Activated T-cell treated with anti-CD3 and anti-CD28 coated beads, Interleukin-2, amount 50 U/mL, for 48 hours (primary cell): ENCODE measurements at regions not wholly inside any gene's neighbourhood (a gene's known extent, or its start where the extent isn't known, plus 50 kb on each side); places are given as distances from the start of the nearest gene placed in this dataset.

Source experiments
- DNase-seq, 2 experiments: peaks; one replicate each; pipeline ENCODE4 v3.0.0-alpha.2; 2020

DNA sequence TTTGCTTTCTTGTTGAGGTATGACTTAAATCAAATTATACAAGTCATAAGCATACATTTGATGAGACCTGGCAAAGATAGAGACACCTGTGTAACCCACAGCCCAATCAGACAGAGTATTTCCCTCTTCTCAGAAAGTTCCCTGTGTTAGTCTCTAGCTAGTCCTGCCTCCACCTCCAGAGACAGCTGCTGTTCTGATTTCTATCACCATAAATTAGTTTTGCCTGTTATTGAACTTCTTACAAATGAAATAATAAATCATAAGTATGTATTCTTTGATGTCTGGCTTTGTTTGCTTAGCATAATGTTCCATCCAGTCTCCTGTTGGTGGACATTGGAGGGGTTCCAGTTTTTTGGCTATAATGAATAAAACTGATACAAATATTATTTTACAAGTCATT is 194.5 kb downstream of the ICE1 start:
- no peak for DNase-seq

DNA sequence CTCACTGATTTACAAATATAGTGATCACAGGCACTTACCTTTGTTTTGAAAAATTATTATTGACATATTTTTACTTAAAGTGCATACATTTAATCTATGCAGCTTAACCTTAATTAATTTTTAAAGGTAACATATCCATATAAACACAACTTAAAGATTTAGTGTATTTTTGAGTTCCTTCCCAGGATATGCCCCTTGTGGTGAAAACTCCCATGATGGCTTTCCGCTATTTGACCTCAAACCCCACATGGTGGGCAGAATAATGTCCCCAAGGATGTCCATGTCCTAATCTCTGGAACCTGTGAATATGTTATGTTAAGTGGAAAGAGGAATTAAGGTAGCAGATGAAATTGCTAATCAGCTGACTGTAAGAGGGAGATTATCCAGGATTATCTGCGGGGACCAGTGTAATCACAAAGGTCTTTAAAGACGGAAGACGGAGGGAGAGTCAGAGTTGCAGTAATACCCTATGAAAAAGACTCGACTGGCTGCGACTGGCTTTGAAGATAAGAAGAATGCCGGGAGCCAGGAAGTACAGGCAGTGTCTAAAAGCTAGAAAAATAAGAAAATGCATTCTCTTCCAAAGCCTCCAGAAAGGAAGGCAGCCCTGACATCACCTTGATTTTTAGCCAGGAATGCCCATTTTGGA is 193.9 kb downstream of the ICE1 start:
- no peak for DNase-seq

DNA sequence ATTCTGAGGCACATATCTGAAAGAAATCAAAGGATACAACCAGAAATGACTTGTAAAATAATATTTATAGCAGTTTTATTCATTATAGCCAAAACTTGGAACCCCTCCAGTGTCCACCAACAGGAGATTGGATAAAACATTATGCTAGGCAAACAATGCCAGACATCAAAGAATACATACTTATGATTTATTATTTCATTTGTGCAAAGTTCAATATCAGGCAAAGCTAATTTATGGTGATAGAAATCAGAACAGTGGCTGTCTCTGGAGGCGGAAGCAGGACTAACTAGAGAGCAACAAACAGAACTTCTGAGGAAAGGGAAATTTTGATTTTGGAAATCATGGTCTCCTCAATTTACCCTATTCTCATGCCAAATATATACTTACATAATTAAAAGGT is 193.1 kb downstream of the ICE1 start:
- no peak for DNase-seq

DNA sequence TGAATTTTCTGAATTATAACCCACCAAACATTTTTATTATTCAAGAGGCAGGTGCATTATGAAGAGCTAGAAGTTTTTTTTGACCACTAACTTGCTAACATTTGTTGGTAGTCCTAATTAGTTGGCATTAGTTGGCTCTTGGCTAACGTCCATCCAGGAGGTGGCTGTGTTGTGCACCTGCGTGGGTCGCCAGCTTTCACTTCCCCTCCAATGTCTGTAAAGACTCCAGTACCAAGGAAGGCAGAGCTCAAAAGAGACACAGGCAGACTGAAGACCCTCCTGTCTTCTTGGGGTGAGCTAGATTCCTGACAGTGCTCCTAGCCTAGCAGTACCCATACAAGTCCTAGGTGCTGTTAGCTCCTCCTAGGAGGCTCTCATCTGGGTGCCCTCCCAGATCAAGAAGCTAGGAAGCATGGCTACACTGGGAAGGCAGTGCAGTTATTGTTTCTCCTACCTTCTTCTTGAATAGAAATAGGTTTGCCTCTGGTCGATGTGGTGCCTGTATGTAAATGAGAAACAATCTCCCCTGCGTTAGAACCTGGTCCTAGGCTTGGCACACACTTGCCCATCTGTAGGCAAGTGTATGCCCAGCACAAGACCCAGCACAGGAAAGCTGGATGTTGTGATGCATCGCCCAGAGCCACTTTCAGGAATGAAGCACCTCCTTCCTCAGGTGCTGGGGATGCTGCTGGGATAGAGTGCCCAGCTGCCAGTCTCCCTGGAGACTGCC is 190.9 kb downstream of the ICE1 start:
- no peak for DNase-seq

DNA sequence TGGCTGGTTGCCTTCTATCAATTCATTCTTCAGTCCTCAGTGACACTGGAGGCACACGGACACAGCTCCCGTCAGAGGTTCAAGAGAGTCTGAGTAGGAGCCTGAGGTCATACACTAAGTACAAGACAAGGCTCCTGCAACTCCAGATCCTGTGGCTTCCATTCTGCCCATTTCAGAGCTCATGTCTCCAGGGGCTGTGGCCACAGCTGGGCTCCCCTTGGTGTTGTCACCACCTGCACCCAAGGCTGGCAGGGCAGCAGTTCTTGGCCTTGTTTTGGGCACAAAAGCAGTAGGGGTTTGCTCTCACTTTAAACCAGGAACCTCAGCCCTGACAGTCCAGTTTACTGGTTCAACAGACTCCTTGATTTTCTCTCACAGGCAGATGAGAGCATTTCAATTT is 189.6 kb downstream of the ICE1 start:
- no peak for DNase-seq

DNA sequence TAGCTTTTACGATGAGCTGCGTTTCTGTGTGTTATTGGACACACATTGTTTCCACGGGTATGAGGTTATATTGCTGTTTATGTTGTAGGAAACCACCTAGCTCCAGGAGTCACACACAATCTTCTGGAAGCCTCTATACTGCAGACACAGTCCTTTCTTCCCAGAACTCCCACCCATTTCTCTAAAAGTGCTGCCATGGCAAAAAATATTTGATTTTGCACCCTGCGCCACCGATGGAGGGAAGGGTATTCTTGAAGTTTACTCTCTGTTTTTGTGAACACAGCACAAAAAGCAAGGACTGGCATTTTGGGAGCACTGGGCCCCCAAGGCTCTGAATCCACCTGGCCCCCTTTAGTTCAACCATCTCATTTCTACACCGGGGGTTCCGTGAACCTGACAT is 187.5 kb downstream of the ICE1 start:
- DNase-seq: no peak

DNA sequence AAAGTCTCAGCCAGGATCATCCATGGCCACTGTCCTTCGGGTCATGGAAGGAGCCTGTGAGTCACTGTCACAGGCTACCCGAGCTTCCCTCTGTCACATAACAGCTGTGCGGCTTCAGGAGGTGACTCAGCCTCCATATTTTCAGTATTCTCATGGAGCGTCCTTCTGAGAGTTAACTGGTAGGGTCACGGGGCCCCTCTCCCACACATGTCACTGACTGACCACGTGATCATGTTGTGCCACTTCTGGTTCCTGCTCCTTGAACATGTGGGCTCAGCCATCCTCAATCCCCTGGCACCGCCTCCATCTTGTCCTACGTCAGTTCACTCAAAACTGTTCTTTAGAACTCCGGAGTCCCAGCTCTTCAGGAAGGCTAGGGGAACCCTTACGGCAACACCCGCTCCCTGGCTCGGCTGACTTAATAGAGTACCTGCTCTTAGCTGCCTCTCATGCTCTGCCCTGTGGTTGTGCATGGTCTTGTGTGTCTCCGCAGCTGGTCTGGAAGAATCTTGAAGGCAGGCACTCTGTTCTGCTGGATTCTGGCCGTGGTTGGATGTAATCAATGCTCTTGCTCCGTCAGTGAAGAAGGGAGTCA is 182.8 kb downstream of the ICE1 start:
- DNase-seq: no peak

DNA sequence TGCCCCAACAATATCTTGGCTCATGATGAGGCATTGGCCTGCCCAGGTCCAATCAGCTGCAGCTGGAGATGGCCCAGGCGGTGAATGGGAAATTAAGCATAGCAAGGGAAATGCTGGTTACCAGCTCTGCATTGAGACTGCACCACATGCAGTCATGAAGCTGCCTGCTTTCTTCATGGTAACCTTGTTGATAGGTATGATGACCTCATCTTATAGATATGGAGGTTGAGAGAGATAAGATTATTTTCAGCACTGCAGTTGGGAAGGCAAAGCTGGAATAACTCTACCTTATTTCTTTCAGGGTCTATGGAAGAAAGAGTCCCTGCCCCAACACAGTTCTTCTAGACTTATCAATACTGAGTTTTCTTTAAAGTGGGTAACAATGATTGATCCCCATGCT is 180.1 kb downstream of the ICE1 start:
- DNase-seq: no peak

DNA sequence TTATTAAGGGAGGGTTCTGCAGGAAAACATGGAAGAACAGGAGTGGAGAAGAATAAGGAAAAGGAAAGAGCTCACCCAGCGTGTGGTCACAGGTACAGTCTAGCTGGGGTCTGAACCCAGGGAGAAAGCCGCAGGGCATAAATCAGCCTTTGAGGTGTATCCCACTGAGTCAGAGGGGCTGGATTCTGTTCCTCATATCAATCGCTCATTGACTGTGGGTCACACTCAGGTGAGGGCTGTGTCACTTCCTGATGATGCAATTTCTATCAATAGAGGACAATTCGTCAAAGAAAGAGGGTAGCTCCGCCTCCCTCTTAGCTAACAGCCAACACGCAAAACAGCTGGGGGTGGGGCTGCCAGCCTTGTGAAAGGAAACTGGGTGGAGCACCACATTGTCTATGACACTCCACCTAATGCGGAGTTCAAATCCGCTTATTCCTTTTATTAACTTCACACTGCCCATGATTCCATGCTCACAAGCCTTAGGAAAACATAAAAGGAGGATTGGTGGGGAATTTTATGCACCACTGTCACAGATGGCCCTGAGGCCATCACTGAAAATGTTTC is 176.2 kb downstream of the ICE1 start:
- no peak for DNase-seq

DNA sequence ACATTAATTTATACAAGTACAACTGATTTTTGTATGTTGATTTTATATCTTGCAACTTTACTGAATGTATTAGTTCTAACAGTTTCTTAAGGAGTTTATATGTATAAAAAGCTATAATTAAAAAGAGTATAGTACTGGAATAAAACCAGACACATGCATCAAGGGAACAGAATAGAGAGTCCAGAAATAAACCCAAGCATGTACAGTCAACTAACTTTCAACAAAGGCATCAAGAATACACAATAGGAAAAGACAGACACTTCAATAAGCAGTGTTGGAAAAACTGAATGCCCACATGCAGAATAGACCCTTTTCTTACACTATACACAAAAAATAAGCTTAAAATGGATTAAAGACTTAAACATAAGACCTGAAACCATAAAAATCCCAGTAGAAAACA is 170.9 kb downstream of the ICE1 start:
- DNase-seq: no peak

DNA sequence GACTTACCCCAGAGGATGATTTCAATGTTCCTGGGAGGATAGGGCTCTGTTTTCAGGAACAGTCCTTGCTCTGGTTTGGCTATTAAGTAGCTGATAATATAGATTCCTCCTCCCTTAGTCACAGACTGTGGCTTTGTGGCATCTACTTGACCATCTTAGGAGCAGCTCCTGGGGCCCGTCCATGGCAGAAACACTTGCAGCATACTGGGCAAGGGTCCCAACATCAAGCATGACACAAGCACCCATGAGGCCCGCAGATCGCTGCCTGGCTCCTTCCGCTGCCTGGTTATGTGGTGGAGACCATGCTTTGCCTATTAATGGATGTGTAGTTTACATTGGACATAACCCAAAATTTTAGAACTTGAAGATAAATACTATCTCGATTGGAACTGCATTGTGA is 170.1 kb downstream of the ICE1 start:
- DNase-seq: no peak

DNA sequence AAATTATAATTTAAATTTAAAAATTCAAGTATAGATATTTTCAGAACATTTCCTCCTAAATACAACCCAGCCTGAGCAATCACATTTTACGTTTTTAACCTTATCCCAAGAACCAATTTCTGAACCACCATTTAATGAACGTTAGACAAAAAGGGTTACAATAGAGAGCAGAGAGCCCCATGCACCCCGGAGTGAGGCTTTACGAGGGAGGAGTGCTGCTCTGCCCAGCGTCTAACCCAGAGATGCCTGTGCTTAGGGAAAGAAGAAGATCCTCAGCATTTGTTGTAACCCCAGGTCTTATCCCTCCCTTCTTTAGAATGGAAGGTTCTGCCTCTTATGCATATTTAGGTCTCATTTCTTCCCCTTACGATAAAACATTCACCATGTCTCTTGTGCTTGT is 169.1 kb downstream of the ICE1 start:
- no peak for DNase-seq

DNA sequence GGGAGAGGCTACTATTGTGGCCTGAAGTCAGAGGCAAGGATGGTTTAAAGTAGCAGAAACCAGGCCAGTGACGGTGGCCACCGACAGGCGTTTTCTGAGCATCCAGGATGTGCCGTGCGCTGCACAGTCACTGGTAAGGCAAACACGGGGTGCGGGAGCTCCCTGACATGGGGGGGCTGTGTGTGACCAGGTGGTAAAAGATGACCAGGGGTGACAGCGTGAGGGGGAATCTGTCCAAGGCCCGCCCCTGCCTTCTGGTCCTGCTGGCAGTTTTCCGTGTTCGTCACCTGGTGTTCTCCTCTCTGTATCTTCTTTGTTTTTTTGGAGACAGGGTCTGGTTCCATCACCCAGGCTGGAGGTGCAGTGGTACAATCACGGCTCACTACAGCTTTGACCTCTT is 167.4 kb downstream of the ICE1 start:
- DNase-seq: no peak

DNA sequence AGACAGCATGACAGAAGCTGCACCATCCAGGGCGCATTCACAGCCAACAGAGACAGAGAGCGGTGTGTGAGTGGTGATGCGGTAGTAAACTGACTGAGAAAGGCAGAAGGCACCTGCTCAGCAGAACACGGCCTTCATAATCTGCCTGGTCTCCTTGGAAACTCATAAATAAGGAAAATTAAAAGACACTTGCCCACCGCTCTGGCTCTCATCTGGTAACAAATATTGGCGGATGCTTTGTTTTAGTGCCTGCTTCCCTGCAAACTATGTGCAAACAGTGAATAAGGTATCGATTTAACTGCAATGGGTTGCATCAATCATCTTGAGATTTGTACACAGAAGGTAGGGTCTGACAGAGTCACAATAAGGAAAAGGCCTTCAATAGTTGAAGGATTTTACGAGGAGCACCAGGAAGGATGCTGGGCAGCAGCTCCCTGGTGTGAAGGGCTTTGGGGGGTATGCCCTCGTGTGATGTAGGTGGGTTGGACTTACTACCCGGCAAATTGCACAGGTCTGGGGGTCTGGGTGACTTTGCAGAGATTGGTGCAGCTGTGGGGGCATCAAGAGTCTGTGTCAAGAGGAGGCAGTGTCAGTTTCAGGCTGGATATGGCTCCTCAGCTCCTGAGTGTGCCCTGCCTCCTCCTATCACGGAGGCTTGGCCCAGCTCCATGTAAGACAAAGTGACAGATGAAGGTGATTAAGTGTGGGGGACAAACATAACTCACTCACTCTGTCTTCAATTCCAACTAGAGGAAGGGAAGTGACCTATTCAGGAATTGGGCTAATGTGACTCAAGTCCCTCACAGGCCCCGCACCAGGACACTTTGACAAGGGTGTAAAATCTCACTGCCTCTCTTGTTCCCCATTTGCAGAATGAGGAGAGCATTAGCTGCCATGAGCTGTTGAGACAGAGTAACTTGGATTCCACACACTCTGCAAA is 166.7 kb downstream of the ICE1 start:
- DNase-seq: no peak

DNA sequence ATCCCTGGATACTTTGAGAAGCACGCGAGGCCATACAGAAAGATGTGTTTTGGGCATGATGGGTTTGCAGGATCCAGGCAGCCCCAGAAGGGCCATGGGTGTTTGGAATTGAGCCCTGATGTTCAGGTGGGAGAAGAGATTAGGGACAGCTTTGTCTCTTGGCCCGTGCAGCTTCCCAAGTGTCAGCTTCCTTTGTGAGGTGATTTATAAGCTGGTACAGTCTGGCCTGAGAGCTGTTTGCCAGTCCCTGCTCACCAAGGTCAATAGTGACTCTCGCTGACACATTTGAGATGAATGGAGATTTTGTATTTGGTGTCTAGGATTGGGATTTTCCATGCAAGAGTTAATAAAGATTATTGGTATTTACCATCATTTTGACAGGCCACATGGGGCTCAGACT is 165.9 kb downstream of the ICE1 start:
- DNase-seq: no peak

DNA sequence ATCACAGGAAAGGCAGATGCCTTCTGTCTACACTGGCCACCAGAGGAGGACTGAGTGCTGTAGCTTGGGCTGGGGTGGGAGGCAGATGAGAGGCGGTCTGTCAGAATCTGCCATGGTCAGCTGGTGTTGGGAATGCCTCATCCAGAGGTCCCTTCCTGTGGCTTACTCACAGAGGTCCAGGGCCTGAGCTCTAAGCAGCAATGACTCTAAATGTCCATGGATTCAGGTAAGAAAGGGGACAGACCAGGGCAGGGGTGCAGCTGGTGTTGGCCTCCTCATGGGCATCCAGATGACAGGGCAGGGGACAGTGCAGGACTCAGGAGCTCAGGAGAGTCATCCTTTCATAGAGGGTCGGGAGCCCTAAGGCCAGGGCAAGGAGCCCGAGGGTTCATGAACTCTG is 165.0 kb downstream of the ICE1 start:
- no peak for DNase-seq

DNA sequence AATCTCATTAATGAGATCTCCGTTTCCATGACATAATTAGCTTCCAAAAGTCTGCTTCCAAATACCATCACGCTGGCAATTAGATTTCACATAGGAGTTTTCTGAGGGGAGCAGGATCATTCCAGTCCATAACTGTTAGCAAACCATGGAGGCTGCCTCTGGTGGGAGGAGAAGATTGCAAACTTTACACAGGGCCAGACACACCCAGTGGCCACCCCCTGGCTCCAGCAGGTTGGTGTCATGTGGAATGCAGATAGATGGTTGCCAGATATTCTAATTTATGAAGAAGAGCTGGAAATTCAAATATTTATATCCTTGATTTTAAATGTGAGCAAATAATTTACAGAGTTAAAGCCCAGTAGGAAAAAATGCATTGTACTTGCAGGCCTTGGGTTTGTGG is 164.2 kb downstream of the ICE1 start:
- no peak for DNase-seq

DNA sequence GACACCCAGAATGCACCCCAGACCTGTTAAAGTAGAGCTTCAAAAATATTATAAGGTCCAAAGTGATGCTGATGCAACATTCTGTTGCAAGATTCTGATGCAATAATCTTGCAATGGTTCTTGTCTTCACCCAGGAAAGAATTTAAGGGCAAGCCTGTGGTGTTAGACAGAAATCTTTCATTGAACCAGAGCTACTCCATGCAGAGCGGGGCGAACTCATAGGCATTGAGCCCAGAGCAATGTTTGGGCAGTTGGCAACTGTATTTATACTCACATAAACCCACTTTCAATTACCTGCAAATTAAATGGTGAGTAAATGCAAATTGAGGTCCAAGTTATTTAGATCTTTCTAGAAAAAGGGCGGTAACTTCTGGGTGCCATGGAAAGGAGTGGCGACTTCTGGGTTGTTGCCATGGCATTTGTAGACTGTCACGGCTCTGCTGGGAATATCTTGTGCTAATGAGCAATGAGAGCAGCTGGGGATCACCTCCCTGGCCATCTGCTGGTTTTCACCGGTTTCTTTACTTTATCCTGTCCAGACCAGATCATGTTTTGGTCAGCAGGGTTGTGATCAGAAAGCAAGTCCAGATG is 163.4 kb downstream of the ICE1 start:
- DNase-seq: no peak

DNA sequence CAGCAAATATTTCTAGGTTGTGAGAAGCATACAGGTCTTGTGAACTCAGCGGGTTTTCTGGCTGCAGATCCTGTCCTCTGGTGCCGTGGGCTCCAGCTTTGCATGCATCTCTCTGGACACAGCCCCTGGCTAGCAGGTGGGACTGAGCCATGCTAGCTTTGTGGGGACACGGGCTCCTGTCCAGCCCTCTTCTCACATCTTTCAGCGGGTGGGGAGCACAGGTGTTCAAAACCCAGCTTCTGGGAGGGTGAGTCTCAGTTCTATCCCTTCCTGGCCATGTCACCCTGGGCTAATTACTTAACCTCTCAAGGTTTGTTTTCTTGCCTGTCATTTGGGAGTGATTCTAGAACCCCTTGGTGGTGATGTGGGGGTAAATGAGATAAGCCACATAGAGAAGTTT is 162.3 kb downstream of the ICE1 start:
- DNase-seq: no peak

DNA sequence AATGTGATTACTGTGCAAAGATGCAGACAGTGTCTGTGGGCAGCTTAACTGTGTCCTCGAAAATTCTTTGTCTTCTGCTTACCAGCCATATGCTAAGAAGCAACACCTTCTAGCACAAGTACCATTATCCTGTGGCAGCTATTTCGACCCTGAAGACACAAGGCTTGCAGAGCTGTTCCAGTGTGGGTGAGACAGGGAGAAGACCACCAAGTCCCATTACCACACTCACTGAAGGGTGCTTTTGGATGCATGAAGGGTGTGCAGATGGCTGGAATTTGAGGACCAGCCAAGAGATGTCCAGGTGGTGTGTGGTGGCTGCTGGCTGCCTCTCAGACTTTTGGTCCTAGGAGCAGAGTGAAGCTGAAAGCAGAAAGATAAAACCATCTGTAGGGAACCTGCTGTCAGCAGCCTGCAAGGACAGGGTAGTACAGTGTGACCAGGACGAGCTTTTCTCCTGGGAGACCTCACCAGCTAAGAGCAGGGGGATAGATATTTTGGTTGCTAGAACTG is 161.8 kb downstream of the ICE1 start:
- no peak for DNase-seq

DNA sequence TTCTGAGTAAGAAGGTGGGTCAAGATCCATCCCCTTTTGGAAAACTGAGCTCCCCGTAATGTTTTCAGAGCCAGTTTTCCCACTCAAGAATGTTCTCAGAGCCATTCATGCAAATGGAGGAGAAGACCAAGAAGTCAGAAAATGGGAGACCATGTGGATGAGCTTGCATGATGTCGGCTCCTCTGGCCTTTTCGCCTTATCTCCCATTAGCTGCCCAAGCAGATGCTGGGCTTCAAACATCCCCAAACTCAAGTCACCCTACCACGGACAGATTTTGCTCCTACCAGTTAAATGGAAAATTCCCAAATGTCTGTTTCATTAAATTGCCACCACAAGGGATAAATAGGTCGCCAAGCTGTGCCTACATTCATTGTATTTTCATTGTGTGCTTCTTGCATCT is 161.4 kb downstream of the ICE1 start:
- DNase-seq: no peak

DNA sequence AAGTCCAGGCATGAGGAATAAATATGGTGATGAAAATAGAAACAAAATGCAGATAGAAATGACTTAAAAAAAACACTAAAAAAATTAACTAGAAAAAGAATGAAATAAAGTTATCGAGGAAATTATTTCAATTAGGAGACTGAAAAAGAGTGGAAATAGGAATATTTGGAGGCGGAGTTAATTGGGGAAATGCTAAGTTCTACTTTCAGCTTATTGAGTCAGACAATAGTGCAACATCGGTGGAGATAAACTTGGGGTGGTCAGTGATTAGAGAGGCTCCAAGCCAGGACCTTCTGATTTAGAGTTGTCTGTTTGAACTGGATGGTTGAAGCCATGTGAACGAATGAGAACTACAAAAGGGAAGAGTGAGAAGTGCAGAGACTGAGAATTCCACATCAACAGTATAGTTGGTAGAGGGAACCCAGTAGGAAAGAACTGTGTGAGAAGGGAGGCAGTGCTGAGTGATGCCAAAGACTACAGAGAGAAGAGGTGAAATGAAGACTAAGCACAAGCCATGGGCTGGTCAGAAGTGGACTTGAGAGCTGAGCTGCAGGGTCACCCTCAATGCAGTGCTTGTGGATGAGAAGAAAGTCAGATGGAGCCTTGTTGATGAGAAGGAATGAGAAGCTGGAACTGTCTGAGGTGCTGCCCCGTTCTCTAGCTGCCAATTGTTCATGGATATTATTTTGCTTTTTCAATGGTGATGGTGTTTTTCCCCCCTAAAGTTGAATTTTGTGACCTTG is 160.7 kb downstream of the ICE1 start:
- no peak for DNase-seq
